Endothelial cell of umbilical vein (primary cell): ENCODE measurements at regions not wholly inside any gene's neighbourhood (a gene's known extent, or its start where the extent isn't known, plus 50 kb on each side); places are given as distances from the start of the nearest gene placed in this dataset.
A peak's percentile ranks its signal among the peaks of the same experiment; 100 is the strongest.

Experiments
- BruUV-seq: library from RNA; stranded (reverse); fragments of 400-500 nt; replicated peaks from 2 replicates; lab custom pipeline; 2021; lab: Mats Ljungman, UMichigan
- CTCF ChIA-PET: fragments of 300-600, 350-600 bp; sonication (Branson Sonifier 250); formaldehyde crosslinking; loops from one replicate; lab custom pipeline; 2021; ENCODE audit warnings: antibody characterized with exemption, inconsistent platforms; lab: Charles Lee
- POLR2A ChIA-PET: fragments of 300-600, 350-600 bp; sonication (Branson Sonifier 250); formaldehyde crosslinking; loops from one replicate; lab custom pipeline; 2021; ENCODE audit warnings: antibody characterized with exemption, inconsistent platforms; lab: Charles Lee
- DNase-seq: peaks from one replicate; pipeline ENCODE4 v3.0.0-alpha.2; 2011; ENCODE audit warnings: low read depth, low spot score
- FAIRE-seq: peaks from 2 replicates; lab custom pipeline; 2011; peaks lifted over from hg19 to GRCh38; lab: Jason Lieb, UNC
- H2AFZ ChIP-seq: 2 replicates; pipeline ENCODE4 v1.6.0; 2012; ENCODE audit warnings: low read depth, low read length, control low read depth, inconsistent platforms
- H3K27ac ChIP-seq: 2 replicates; pipeline ENCODE4 v1.5.1; 2011; ENCODE audit warnings: low read depth, mild to moderate bottlenecking, control low read depth, low read length, moderate library complexity; ENCODE audit not compliant: insufficient read depth
- H3K27me3 ChIP-seq, 2 experiments: 2 replicates each; pipeline versions ENCODE4 v1.6.0 to v1.6.1; 2011; ENCODE audit warnings: low read length in 2 of 2, mixed read lengths in 1 of 2; ENCODE audit not compliant: control insufficient read depth in 2 of 2, insufficient read depth in 2 of 2
- H3K36me3 ChIP-seq, 2 experiments: 2 replicates in 1 of 2; 3 replicates in 1 of 2; pipeline ENCODE4 v1.5.1; 2011; ENCODE audit warnings: low read length in 2 of 2, mild to moderate bottlenecking in 1 of 2, moderate library complexity in 1 of 2; ENCODE audit not compliant: control insufficient read depth in 2 of 2, insufficient read depth in 2 of 2; ENCODE audit errors: extremely low read depth in 1 of 2
- H3K4me1 ChIP-seq: 3 replicates; pipeline ENCODE4 v1.5.1; 2011; ENCODE audit warnings: mild to moderate bottlenecking, low read length; ENCODE audit not compliant: control insufficient read depth, insufficient read depth; ENCODE audit errors: extremely low read depth
- H3K4me2 ChIP-seq: 2 replicates; pipeline ENCODE4 v1.6.1; 2011; ENCODE audit warnings: low read length, control low read depth, mixed read lengths; ENCODE audit not compliant: insufficient read depth
- H3K4me3 ChIP-seq, 3 experiments: fragments of 200-600 bp in 1 of 3; sonication (generic), shearing (Covaris generic) in 1 of 3; replicated peaks in 1 of 3; 2 replicates each; pipeline ENCODE4 v1.5.1; 2011 to 2016; ENCODE audit warnings: control low read depth in 3 of 3, low read length in 3 of 3, mild to moderate bottlenecking in 2 of 3, inconsistent platforms in 1 of 3, low read depth in 1 of 3, moderate library complexity in 1 of 3; ENCODE audit not compliant: insufficient read depth in 1 of 3
- H3K79me2 ChIP-seq: 2 replicates; pipeline ENCODE4 v1.6.0; 2012; ENCODE audit warnings: low read length, inconsistent platforms; ENCODE audit not compliant: control insufficient read depth, insufficient read depth
- H3K9ac ChIP-seq: replicated peaks from 2 replicates; pipeline ENCODE3; 2011; ENCODE audit warnings: low read length, control low read depth; ENCODE audit not compliant: insufficient read depth; ENCODE audit errors: extremely low read depth
- H3K9me1 ChIP-seq: replicated peaks from 3 replicates; pipeline ENCODE4 v1.6.0; 2011; ENCODE audit warnings: mild to moderate bottlenecking, low read length; ENCODE audit not compliant: control insufficient read depth, insufficient read depth; ENCODE audit errors: extremely low read depth
- H3K9me3 ChIP-seq: replicated peaks from 2 replicates; pipeline ENCODE4 v1.5.1; 2012; ENCODE audit warnings: low read length, inconsistent platforms; ENCODE audit not compliant: control insufficient read depth, insufficient read depth
- H4K20me1 ChIP-seq: replicated peaks from 2 replicates; pipeline ENCODE3; 2011; ENCODE audit warnings: mild to moderate bottlenecking, low read length; ENCODE audit not compliant: control insufficient read depth, insufficient read depth; ENCODE audit errors: extremely low read depth
- EZH2 ChIP-seq: IDR thresholded peaks from 2 replicates; pipeline ENCODE4 v1.6.1; 2012; ENCODE audit warnings: borderline replicate concordance, low read depth, mild to moderate bottlenecking, moderate library complexity, low read length, inconsistent platforms; ENCODE audit not compliant: severe bottlenecking
- FOS ChIP-seq: IDR thresholded peaks from 2 replicates; pipeline ENCODE4 v1.6.1; 2011; ENCODE audit warnings: mild to moderate bottlenecking, low read length, moderate library complexity, borderline replicate concordance; ENCODE audit not compliant: insufficient read depth
- GATA2 ChIP-seq: IDR thresholded peaks from 2 replicates; pipeline ENCODE4 v1.7.0; 2011; ENCODE audit warnings: low read depth, mild to moderate bottlenecking, moderate library complexity, mixed read lengths, low read length; ENCODE audit not compliant: insufficient read length, insufficient read depth
- JUN ChIP-seq: IDR thresholded peaks from 2 replicates; pipeline ENCODE4 v1.6.1; 2011; ENCODE audit warnings: borderline replicate concordance, low read depth; ENCODE audit not compliant: insufficient read length, insufficient read depth
- MAX ChIP-seq: IDR thresholded peaks from 2 replicates; pipeline ENCODE4 v1.6.1; 2011; ENCODE audit not compliant: insufficient read depth, insufficient read length
- MYC ChIP-seq: IDR thresholded peaks from one replicate; pipeline ENCODE4 v1.6.1; 2011; ENCODE audit warnings: mild to moderate bottlenecking, low read depth, low read length
- POLR2A ChIP-seq: IDR thresholded peaks from 2 replicates; pipeline ENCODE4 v1.6.1; 2012; ENCODE audit warnings: low read depth, mild to moderate bottlenecking, control low read depth, low read length
- POLR2AphosphoS5 ChIP-seq: IDR thresholded peaks from 2 replicates; pipeline ENCODE4 v1.6.1; 2012; ENCODE audit warnings: low read depth, mild to moderate bottlenecking, control low read depth, low read length, moderate library complexity; ENCODE audit not compliant: insufficient read depth
- dilution Hi-C: fragments of 300-500 bp; cut with MboI; formaldehyde crosslinking; loops from one replicate; pipeline ENCODE4 v1.15.0; 2019; ENCODE audit warnings: low sequenced_read_pairs; ENCODE audit not compliant: extremely low pct_ligation_motif_present
- intact Hi-C: fragments of 100-400 bp; cut with micrococcal nuclease; formaldehyde crosslinking; loops from one replicate; pipeline ENCODE4 v1.10.0; 2022
- TF ChIP-seq, protein P1 (sequence below), 2 donors: IDR thresholded peaks; 1 replicate in 1 of 2; 2 replicates in 1 of 2; pipeline ENCODE4 v1.5.1; 2011; ENCODE audit warnings: low read length in 2 of 2, mild to moderate bottlenecking in 2 of 2, moderate library complexity in 2 of 2, control low read depth in 1 of 2, inconsistent platforms in 1 of 2, low read depth in 1 of 2; ENCODE audit not compliant: insufficient read depth in 1 of 2; ENCODE audit errors: extremely low read depth in 1 of 2

- CTCF ChIA-PET, result interaction anchor here (0.6 to 1.6 kb wide), 3 partner anchors 47 to 1538 kb away, joined by 3 read pairs; no protein-coding TSS in a partner anchor
These were observed 61.2 kb upstream of the WDFY2 start for GRCh38 chr13:51523082-51523518.

More at GRCh38 chr13:51523082-51523518, 61.2 kb upstream of the WDFY2 start:
- Histone ChIP-seq H2AFZ (peak overlapping the region; percentile 72), H3K36me3 (no peaks in the 10 kb centered on the region), H3K27ac (no peak overlapping the region), H3K9ac (no peak overlapping the region), H3K79me2 (no peaks in the 10 kb centered on the region), H3K9me3 (no peaks in the 10 kb centered on the region), H3K4me1 (no peaks in the 10 kb centered on the region), H3K4me3 (no peak overlapping the region), H4K20me1 (no peaks in the 10 kb centered on the region), H3K4me2 (no peak overlapping the region), H3K9me1 (no peaks in the 10 kb centered on the region), H3K27me3 (peaks cover 0 to 2% of the 10 kb centered on the region in 2 experiments)
- no peak for TF ChIP-seq POLR2A
- no peak for TF ChIP-seq MAX
- TF ChIP-seq MYC, result no peak
- TF ChIP-seq EZH2, result no peak
- no peak for TF ChIP-seq JUN
- TF ChIP-seq, protein P1, sequence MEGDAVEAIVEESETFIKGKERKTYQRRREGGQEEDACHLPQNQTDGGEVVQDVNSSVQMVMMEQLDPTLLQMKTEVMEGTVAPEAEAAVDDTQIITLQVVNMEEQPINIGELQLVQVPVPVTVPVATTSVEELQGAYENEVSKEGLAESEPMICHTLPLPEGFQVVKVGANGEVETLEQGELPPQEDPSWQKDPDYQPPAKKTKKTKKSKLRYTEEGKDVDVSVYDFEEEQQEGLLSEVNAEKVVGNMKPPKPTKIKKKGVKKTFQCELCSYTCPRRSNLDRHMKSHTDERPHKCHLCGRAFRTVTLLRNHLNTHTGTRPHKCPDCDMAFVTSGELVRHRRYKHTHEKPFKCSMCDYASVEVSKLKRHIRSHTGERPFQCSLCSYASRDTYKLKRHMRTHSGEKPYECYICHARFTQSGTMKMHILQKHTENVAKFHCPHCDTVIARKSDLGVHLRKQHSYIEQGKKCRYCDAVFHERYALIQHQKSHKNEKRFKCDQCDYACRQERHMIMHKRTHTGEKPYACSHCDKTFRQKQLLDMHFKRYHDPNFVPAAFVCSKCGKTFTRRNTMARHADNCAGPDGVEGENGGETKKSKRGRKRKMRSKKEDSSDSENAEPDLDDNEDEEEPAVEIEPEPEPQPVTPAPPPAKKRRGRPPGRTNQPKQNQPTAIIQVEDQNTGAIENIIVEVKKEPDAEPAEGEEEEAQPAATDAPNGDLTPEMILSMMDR (IDR thresholded peaks at IDR 0.05; ENCODE audit: extremely low read depth in 1 of 2, insufficient read depth in 1 of 2, low read depth in 1 of 2, low read length in 2 of 2), result no peak
- TF ChIP-seq POLR2AphosphoS5, result no peak
- TF ChIP-seq GATA2, result no peak
- no peak for TF ChIP-seq FOS
- FAIRE-seq (peak; percentile 68), DNase-seq (no peak)
- dilution Hi-C loops (no loop called here), intact Hi-C loops (no loop called here)
- BruUV-seq, result no TSS peak
- POLR2A ChIA-PET, result no interaction called here
